ENCODE measurements at regions not wholly inside any gene's neighbourhood (a gene's known extent, or its start where the extent isn't known, plus 50 kb on each side); places are given as distances from the start of the nearest gene placed in this dataset.

DNA sequence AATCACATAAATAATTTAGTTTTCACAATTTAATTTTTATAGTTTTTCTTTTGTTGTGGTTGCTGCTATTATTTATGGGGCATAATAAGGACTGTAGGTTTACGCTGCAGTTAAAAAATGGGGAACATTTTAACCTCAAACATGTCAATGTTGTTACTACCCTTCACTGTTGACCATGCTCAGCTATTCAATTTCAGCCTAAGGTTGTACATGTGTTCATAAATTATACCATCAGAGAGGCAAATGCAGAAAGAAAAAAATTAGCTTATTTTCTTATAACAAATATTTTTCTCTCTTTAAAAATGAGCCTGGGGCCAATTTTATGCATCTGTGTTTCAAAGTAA is 110.1 kb upstream of the PITRM1 start:
- no peaks in the 10 kb centered on the region for H3K36me3 ChIP-seq
- no peaks in the 10 kb centered on the region for H3K27me3 ChIP-seq
- H3K27ac ChIP-seq, result no peak overlapping the region
- no peak for ATAC-seq
- intact Hi-C loops (cut with DNase I), result no loop called here
- no peak overlapping the region for H3K4me3 ChIP-seq
- no peaks in the 10 kb centered on the region for H3K9me3 ChIP-seq
- no peaks in the 10 kb centered on the region for H3K4me1 ChIP-seq
- no peak for DNase-seq
- TF ChIP-seq, protein P1, sequence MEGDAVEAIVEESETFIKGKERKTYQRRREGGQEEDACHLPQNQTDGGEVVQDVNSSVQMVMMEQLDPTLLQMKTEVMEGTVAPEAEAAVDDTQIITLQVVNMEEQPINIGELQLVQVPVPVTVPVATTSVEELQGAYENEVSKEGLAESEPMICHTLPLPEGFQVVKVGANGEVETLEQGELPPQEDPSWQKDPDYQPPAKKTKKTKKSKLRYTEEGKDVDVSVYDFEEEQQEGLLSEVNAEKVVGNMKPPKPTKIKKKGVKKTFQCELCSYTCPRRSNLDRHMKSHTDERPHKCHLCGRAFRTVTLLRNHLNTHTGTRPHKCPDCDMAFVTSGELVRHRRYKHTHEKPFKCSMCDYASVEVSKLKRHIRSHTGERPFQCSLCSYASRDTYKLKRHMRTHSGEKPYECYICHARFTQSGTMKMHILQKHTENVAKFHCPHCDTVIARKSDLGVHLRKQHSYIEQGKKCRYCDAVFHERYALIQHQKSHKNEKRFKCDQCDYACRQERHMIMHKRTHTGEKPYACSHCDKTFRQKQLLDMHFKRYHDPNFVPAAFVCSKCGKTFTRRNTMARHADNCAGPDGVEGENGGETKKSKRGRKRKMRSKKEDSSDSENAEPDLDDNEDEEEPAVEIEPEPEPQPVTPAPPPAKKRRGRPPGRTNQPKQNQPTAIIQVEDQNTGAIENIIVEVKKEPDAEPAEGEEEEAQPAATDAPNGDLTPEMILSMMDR (IDR thresholded peaks at IDR 0.05), result no peak

DNA sequence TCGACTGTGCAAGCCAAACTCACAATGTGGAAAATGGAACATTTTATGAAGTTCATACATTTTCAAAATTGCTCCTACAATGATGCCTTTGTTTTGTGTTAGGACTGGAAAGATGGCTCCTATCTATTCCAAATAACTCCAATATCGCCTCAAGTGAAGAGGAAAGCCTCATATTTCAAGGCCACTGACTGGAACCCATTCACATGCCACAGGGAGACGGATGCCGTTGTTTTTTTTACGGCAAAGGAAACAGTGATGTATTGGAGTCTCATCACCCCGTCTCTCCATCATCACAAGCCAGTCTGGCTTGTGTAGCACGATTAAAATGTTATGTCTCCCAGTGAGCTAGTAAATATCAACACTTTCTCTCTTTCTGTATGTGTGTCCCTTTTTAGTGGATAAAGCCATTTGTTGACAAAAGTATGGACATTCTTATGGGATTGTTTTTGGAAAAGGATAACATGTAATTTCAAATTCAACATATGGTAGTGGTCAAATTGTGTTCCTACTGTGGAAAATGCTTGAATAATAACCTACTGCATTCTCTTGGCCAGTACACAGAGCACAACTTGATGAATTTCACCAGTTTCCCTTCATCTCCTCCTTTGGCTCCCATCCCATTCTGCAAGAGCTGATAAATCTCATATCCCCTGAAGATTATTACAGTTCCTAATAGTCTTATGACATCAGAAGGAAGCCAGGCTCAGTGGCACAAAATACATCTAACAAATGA is 109.5 kb upstream of the PITRM1 start:
- no peak overlapping the region for H3K4me3 ChIP-seq
- H3K4me1 ChIP-seq, result no peaks in the 10 kb centered on the region
- TF ChIP-seq, protein P1 (IDR thresholded peaks at IDR 0.05), result no peak
- H3K27me3 ChIP-seq, result no peaks in the 10 kb centered on the region
- no peaks in the 10 kb centered on the region for H3K36me3 ChIP-seq
- no peak for DNase-seq
- no peak overlapping the region for H3K27ac ChIP-seq
- intact Hi-C loops (cut with DNase I), result no loop called here
- no peak for ATAC-seq
- no peaks in the 10 kb centered on the region for H3K9me3 ChIP-seq

DNA sequence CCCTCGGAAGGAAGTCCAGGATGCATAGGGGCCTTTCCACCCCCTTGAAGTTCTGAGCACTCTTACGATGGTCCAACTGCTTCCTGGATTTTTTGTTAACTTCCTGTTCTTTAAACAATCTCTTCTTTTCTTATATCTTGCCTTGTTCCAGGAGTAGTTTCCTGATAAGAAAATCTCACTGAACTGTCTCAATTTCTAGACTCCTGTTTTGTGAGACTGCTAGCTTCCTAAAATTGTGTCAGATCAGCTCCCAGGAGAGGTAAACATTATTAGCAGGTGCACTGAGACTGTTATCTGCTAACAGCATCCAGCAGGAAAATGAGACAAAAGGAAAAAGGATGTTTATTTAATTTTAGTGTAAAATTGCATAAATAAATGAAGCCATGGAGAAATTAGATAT is 106.2 kb upstream of the PITRM1 start:
- H3K27ac ChIP-seq, result no peak overlapping the region
- DNase-seq (no peak), ATAC-seq (no peak)
- H3K36me3 ChIP-seq, result no peaks in the 10 kb centered on the region
- intact Hi-C loops (cut with DNase I), result no loop called here
- no peaks in the 10 kb centered on the region for H3K4me1 ChIP-seq
- no peaks in the 10 kb centered on the region for H3K9me3 ChIP-seq
- H3K27me3 ChIP-seq, result no peaks in the 10 kb centered on the region
- TF ChIP-seq, protein P1 (IDR thresholded peaks at IDR 0.05), result no peak
- no peak overlapping the region for H3K4me3 ChIP-seq

DNA sequence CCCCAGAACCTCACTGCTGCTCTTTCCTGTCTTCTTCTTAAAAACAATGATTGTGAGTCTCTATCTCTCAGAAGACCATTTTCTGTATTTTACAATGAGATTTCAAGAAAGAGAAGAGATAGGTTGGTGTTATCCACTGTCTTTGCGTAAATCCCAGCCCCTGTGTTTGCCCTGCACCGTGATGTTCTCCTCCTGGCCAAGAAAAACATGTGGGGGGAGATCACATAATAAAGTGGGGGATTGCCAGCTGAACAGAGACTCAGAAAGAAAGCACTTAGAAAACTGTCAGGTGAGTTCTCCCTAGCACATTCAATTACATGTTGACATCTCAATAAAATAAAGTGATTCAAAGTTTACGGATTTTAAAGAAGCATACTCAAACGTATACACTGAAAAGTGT is 105.0 kb upstream of the PITRM1 start:
- Histone ChIP-seq H3K4me3 (no peak overlapping the region), H3K4me1 (no peaks in the 10 kb centered on the region), H3K36me3 (no peaks in the 10 kb centered on the region), H3K9me3 (no peaks in the 10 kb centered on the region), H3K27me3 (no peaks in the 10 kb centered on the region), H3K27ac (no peak overlapping the region)
- intact Hi-C loops (cut with DNase I), result no loop called here
- ATAC-seq, result no peak
- TF ChIP-seq, protein P1 (IDR thresholded peaks at IDR 0.05), result no peak
- DNase-seq, result no peak

DNA sequence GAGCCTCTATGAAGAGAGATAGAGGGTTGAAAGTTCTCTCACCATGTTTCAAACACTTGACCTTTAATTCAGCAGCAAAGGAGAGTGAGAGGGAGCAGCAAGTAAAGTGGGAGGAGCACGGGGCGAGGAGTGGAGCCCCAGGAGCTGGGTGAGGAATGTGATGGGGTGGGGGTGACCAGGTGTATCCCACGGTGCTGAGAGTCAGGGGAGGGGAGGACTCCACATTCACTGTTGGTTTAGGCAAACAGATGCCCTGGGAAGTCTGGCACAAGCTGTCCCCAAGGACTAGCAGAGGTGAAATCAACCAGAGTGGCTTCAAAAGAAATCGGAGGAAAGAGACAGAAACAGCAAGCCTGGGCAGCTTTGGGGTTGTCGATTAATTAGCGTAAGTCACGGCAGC is 101.8 kb upstream of the PITRM1 start:
- Histone ChIP-seq H3K4me1 (no peaks in the 10 kb centered on the region), H3K9me3 (no peaks in the 10 kb centered on the region), H3K27ac (no peak overlapping the region), H3K27me3 (no peaks in the 10 kb centered on the region), H3K36me3 (no peaks in the 10 kb centered on the region), H3K4me3 (no peak overlapping the region)
- ATAC-seq (no peak), DNase-seq (no peak)
- TF ChIP-seq, protein P1 (IDR thresholded peaks at IDR 0.05), result no peak
- intact Hi-C loops (cut with DNase I), result no loop called here
